ENCODE measurements at regions not wholly inside any gene's neighbourhood (a gene's known extent, or its start where the extent isn't known, plus 50 kb on each side); places are given as distances from the start of the nearest gene placed in this dataset.

DNA sequence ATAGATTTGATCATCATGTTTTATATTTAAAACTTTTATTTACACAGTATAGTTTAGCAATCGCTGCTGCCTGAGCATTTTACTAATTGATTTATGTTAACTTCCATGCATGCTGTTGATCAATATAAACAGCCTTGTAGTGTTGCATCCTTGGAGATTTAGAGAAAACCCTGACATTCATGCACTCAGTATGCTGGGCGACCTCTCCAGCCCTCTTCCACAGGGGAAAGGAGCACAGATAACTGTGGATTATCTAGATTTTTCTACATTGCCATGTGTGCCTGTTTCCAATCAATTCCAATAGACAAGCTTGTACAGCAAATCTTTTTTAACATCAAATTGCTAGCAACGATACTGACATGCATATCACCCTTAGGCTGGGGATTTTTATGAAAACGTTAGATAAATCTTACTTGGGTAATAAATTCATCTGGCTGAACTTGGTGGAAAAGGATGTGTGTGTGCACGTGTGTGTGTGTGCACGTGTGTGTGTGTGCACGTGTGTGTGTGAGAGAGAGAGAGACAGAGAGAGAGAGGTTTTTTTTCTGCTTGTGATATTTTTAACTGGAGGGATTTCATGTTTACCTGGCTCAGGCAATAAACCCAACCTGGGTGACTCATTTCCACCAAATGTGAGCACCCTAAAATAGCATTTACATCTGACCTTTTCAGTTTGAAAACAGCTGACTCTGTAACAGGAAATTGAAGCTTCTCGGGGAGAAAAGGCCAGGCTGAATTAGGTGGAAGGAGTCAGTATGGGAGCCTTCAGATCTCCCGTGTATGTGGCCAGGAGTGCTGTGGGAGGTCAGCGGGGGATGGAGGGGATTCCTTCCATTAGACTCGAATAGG is 339.8 kb downstream of the PRDM2 start:
- no peak for DNase-seq (ENCODE audit: low read depth in 2 of 2)

DNA sequence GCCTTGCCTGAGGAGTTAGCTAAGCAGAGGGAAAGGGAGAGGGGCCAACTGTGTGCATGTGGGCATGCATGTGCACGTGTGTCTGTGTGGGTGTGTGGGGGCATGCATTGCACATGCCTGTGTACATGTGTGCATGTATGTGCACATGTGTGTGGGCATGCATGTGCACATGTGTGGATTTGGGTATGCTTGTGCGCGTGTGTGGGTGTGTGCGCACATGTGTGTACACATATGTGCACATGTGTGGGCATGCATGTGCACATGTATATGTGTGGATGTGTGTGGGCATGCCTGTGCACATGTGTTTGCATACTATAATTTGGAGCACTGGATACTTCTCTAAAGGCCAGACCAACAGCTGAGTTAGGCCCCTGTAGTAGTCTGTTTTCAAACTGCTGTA is 350.0 kb downstream of the PRDM2 start:
- no peak for DNase-seq (ENCODE audit: low read depth in 2 of 2)

GRCh38 chr1:14055442-14056223 is 355.6 kb downstream of the PRDM2 start:
- no peak for DNase-seq (ENCODE audit: low read depth in 2 of 2)

DNA sequence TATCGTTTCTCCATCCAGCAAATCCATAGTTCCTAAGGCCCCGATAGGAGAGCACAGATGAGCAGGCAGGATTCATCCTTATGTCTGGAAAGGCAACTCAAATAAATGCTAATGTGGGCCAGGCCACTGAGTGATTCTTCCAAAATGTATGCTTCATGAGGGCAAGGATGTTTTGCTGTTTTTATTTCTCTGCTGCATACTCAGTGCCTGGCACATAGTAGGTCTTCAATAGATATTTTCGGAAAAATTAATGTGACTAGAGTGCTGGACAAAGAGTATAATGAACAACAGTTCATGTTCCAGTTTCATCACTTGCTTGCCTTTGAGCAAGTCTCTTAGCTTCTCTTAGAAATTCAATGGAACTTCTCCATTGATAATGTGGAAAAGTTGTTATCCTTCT is 357.7 kb downstream of the PRDM2 start:
- DNase-seq (ENCODE audit: low read depth in 2 of 2), result no peak

GRCh38 chr1:14061204-14061603 is 361.2 kb downstream of the PRDM2 start:
- no peak for DNase-seq (ENCODE audit: low read depth in 2 of 2)

DNA sequence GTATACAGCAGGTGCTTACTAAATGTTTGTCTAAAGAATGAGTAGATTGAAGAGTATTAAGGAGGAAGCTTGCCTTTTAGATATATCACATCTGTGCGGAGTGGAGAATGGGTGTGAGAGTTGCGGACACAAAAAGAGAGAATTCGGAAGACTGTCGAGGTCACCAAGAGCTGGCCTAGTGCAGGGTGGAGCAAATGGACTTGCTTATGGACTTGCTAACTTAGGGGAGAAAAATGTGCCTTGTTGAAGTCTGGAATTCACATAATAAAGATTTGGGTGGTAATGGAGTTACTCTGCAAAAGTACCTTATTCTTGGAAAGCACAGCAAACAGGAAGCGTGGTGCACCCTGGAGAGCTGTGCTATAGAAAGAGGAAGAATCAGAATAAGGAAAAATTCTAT is 361.7 kb downstream of the PRDM2 start:
- no peak for DNase-seq (ENCODE audit: low read depth in 2 of 2)

GRCh38 chr1:14062669-14063068 is 362.7 kb downstream of the PRDM2 start:
- DNase-seq (ENCODE audit: low read depth in 2 of 2), result no peak

- DNase-seq (ENCODE audit: low read depth in 2 of 2), result no peak
Observed at GRCh38 chr1:14064649-14065442, 364.9 kb downstream of the PRDM2 start.

DNA sequence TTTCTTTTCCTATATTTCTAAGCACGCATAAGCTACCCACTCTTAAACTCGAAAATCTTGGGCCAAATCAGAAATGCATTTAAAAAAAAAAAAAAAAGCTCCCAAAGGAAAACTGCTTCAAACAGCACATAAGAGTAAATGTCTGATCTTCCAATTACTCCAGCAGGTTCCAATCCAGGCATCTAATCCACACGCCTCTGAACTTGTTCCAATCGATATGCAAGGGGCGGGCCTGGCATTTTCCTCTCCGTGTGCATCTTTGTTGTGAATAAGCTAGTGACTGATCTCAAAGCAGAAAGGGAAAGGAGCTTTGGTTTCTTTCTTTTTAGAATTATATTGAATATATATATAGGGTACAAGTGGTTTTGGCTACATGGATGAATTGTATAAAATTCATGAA is 365.5 kb downstream of the PRDM2 start:
- no peak for DNase-seq (ENCODE audit: low read depth in 2 of 2)

DNA sequence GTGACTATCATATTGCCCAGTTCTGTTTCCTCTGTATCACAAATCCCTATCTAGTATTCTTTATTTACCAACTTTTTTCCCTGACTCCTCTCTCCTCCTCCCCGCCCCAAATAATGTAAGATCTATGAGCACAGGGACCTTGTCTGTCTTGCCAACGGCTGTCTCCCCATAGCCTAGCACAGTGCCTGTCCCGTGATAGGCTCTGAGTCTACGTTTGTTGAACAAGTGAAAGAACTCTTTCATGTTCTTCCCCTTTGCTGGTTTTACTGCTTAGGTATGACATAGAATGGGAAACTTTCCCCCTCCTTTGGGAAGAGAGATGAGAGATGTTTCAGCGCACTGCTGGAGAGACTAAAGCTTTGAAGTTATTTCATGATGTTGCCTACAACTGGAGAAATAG is 367.0 kb downstream of the PRDM2 start:
- no peak for DNase-seq (ENCODE audit: low read depth in 2 of 2)

DNA sequence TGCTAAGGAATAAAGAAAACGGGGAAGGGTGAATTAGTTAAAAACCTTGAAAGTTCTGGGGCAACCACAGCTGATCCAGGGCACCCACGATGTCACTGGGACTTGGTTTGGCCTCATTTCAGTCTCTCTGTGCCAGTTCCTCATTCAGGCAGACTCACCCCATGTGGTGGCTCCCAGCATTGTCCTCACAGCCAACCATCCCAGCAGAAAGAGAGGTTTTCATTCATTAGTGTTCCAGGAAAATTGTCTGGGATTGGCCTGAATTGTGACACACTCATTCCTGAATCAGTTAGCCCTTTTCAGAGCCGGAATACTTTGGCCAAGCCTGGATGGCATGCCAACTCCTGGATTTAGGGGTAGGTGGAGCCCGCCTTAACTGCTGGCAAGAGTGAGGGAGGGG is 367.7 kb downstream of the PRDM2 start:
- DNase-seq (ENCODE audit: low read depth in 2 of 2), result no peak

DNA sequence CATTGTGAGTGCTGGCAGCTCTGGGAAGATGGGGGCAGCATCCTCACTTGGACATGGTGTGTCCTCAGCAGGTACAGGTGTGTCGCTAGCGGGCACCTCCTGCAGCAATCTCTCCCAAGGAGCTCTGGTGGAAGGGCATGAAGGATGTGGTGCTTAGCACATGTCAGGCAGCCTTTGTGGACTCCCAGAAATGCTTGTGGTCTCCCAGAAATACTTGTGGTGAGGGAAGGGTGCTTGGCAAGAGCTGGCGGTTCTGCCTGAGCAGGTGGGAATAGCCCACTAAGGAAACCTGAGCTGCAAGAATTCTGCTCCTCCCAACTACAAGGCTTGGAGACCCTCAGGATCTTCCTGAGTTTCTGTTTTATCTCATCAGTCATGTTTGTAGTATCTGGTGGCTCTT is 371.6 kb downstream of the PRDM2 start:
- DNase-seq (ENCODE audit: low read depth in 2 of 2), result no peak

DNA sequence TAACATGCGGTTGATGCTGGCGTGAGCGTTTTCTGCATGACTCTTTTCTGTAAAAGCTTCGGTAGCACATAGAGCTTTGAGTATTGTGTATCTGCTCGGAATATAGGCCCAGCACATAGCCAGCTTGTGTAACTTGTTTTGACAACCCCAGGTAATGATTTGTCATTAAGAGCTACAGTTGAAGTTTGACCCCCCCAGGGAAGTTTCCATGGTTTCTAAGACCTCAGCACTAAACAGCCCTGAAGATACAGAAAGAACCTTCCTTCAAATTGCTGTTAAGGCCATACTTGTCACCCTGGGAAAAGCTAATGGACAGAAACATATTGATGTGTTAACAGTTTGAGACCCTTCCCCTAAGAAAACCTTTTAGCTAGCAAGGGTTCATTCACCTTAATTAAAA is 380.7 kb downstream of the PRDM2 start:
- no peak for DNase-seq (ENCODE audit: low read depth in 2 of 2)

DNA sequence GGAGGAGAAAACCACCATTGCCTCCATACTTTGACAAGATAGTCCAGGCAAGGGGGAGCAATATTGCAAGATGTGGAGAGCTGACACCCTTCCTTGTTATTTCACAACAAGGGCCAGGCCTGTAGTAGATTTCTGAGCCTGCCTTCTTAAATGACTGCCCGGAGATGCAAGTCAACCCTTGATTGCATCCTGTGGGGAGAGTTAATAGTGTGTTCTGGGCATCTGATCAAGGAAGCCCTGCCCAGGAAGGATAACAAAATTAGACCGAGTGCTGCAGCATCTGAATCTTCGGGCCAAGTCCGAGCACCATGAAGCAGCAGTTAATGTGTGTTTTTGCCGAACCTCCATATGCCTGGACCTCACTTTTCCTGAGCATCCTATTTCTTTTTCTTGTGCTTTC is 382.3 kb downstream of the PRDM2 start:
- DNase-seq (ENCODE audit: low read depth in 2 of 2), result no peak

DNA sequence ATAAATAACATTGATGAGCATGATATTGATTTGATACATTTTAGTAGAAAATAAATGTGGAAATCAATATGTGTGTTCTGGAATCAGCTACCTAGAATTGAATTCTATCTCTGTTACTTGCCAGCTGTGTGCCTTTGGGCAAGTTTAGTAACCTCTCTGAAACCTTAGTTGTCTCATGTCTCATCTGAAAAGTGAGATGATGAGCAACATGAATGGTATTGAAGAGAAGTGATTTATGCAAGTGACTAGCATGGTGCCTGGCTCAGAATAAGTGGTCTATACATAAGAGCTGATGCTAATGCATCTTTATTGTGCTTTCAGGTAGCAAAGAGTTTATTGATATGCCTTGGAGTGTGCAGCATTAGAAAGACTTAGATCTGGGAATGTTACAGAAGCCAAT is 383.3 kb downstream of the PRDM2 start:
- no peak for DNase-seq (ENCODE audit: low read depth in 2 of 2)

- no peak for DNase-seq (ENCODE audit: low read depth in 2 of 2)
Observed at GRCh38 chr1:14083706-14084105, 383.7 kb downstream of the PRDM2 start.

GRCh38 chr1:14090062-14090461 is 390.1 kb downstream of the PRDM2 start:
- no peak for DNase-seq (ENCODE audit: low read depth in 2 of 2)

DNA sequence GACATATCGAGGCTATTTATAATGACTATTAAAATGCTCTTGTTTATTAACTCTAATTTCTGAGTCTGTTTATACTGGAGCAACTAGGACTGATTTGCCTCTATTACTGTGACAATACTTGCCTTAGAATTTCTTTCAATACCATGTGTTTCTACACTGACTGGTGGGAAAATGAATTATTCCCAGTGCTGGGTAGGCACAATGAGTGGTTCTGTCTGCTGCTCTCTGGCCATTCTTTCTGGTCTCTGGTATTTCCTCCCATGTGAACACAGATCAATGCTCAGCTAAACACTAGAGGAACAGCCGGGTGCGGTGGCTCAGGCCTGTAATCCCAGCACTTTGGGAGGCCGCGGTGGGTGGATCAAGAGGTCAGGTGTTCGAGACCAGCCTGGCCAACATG is 390.5 kb downstream of the PRDM2 start:
- no peak for DNase-seq (ENCODE audit: low read depth in 2 of 2)

DNA sequence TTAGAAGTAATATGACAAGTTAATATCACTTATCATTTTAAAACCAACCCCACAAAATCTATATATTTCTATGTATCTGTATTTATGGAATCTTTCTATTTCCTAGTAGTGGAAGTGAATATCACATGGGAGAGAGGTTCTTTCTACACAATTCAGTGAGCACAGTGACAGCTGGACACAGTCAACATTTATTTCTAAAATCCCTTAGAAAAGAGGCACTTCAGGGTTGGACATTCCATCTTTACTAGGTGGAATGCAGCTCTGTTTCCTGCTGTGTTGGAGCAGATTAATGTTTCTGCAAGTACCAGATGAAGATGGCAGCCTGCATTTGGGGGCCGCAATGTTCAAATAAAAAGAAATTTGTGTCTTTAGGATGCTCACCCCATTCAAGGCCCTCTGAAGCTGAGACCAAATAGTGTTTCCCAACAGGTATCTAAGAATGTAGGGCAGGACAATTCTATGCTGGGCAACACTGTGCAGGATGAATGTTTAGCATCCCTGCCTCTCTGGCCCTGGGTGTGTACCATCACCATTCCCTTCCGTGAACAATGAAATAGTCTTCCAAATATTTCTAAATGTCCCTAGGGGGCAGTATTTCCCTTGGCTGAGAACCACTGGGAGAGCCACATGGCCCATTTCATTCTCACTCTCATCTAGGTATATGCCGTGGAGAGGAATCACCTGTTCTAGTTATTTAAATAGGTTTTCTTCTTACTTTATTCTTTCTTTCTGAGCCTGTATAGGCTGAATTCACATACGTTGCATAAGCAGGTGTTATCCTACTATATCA is 394.8 kb downstream of the PRDM2 start:
- DNase-seq (ENCODE audit: low read depth in 2 of 2), result no peak

DNA sequence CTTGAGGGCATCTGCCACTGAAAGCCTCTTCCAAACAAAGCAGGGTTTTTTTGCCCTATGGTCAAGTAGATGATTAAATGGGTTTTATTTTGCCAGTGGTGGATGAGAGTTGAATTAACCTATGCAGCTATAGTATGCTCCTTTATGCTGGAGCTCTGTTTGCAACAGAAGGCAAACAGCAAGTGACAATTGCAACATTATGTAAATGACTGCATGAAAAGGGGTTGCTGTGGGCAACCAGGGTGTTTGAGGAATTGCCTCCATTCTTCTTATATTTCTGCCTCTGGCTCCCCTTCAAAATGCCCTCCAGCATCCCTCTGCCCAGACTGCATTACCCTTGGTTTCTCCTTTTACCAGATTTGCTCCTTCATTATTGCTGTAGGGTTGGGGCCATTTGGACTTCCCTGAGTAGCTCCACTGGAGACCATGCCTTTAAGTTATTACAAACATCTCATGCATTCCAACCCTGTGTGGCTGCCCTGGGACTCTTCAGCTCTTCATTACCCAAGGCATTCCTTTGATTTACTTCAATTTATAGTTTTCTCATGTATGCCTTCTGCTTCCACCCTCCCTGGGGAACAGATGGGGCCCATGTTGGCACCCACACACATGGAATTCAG is 398.4 kb downstream of the PRDM2 start:
- DNase-seq (ENCODE audit: low read depth in 2 of 2), result no peak

DNA sequence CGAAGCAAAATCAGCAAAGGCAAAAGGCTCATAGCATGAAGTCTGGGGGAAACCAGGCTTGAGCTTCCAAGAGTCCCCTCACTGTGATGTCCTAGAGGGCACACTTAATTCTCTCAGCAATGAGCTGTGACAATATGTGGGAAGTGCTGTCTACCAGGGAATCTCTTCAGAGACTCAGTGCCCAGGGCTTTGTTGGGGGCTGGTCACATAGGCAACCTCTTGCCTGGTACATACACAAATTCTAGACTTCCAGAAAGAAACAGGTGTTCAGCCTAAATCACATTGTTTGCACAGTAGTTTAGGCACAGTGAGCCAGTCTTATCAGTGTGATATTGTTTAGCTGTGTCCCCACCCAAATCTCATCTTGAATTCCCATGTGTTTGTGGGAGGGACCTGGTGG is 400.5 kb downstream of the PRDM2 start:
- DNase-seq (ENCODE audit: low read depth in 2 of 2), result no peak

Measured in stimulated activated CD8-positive, alpha-beta memory T cell treated with anti-CD3 and anti-CD28 coated beads, Interleukin-15, amount 100 ng/mL, for 4 hours (primary cell).